NT2/D1 (cell line): ENCODE measurements at regions not wholly inside any gene's neighbourhood (a gene's known extent, or its start where the extent isn't known, plus 50 kb on each side); places are given as distances from the start of the nearest gene placed in this dataset.

Experiments
- DNase-seq: peaks from one replicate; pipeline ENCODE4 v3.0.0-alpha.2; 2011; ENCODE audit warnings: low read depth, low spot score
- H3K27me3 ChIP-seq: 2 replicates; pipeline ENCODE4 v1.6.0; 2011; ENCODE audit warnings: mild to moderate bottlenecking; ENCODE audit not compliant: insufficient read length, insufficient read depth
- H3K36me3 ChIP-seq: 2 replicates; pipeline ENCODE4 v1.6.1; 2011; ENCODE audit warnings: mild to moderate bottlenecking, low read length, mixed read lengths; ENCODE audit not compliant: insufficient read depth, insufficient read length
- H3K4me1 ChIP-seq: 2 replicates; pipeline ENCODE4 v1.5.1; 2011; ENCODE audit not compliant: insufficient read depth, insufficient read length
- H3K4me3 ChIP-seq: 2 replicates; pipeline ENCODE4 v1.5.1; 2011; ENCODE audit warnings: low read depth; ENCODE audit not compliant: insufficient read length
- H3K9ac ChIP-seq: 2 replicates; pipeline ENCODE4 v1.6.0; 2011; ENCODE audit warnings: low read depth; ENCODE audit not compliant: insufficient read length
- H3K9me3 ChIP-seq: 2 replicates; pipeline ENCODE4 v1.5.1; 2011; ENCODE audit warnings: mild to moderate bottlenecking, low read length; ENCODE audit not compliant: insufficient read depth
- SUZ12 ChIP-seq: IDR thresholded peaks from 2 replicates; pipeline ENCODE4 v1.6.1; 2011; ENCODE audit not compliant: insufficient read length, insufficient read depth; ENCODE audit errors: extremely low read depth
- YY1 ChIP-seq: IDR thresholded peaks from 2 replicates; pipeline ENCODE4 v1.6.1; 2011; ENCODE audit not compliant: insufficient read length, insufficient read depth
- ZNF274 ChIP-seq: IDR thresholded peaks from 2 replicates; pipeline ENCODE4 v1.6.1; 2011; ENCODE audit warnings: mild to moderate bottlenecking, low read depth, low read length

- DNase-seq: no peak
- Histone ChIP-seq H3K27me3 (no peaks in the 10 kb centered on the region), H3K9ac (no peak overlapping the region)
Observed at GRCh38 chr5:158422653-158423515, 563.9 kb upstream of the CLINT1 start.

DNA sequence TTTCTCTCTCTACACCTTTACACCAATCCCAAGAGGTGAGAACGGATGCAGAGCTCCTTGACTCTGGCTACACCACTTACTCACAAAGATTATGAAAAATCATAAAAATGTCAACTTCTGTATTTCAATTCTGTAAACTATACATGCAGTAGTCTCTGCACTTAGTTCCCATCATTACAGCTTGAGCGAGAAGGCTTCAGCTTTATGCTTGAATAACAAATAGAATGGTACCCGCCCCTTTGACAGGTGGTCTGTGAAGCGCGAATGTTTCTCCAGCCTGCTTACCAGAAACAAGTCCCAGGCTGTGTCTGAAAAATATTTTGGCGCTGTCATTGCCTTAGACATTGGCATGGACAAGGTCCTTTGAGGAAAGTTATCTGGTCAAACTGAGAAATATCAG is 562.4 kb upstream of the CLINT1 start:
- TF ChIP-seq SUZ12: no peak
- TF ChIP-seq YY1: no peak
- no peak for TF ChIP-seq ZNF274
- H3K9ac ChIP-seq: no peak overlapping the region
- H3K4me1 ChIP-seq: no peaks in the 10 kb centered on the region
- no peak overlapping the region for H3K4me3 ChIP-seq
- H3K36me3 ChIP-seq: no peaks in the 10 kb centered on the region
- no peak for DNase-seq
- peaks cover 3% of the 10 kb centered on the region; the same call in 1 of the 2 replicates for H3K9me3 ChIP-seq
- H3K27me3 ChIP-seq: no peaks in the 10 kb centered on the region

More at GRCh38 chr5:158422653-158423515, 563.9 kb upstream of the CLINT1 start:
- peaks cover 3% of the 10 kb centered on the region; the same call in 1 of the 2 replicates for H3K9me3 ChIP-seq
- no peaks in the 10 kb centered on the region for H3K4me1 ChIP-seq
- H3K4me3 ChIP-seq: no peak overlapping the region
- no peaks in the 10 kb centered on the region for H3K36me3 ChIP-seq
- TF ChIP-seq SUZ12 (no peak), ZNF274 (no peak), YY1 (no peak)

GRCh38 chr5:158419186-158419585 is 560.2 kb upstream of the CLINT1 start:
- no peak for DNase-seq
- Histone ChIP-seq H3K4me1 (no peaks in the 10 kb centered on the region), H3K9ac (no peak overlapping the region), H3K4me3 (no peak overlapping the region), H3K27me3 (no peaks in the 10 kb centered on the region), H3K9me3 (peaks cover 3% of the 10 kb centered on the region; the same call in 1 of the 2 replicates), H3K36me3 (no peaks in the 10 kb centered on the region)
- TF ChIP-seq SUZ12 (no peak), YY1 (no peak), ZNF274 (no peak)

DNA sequence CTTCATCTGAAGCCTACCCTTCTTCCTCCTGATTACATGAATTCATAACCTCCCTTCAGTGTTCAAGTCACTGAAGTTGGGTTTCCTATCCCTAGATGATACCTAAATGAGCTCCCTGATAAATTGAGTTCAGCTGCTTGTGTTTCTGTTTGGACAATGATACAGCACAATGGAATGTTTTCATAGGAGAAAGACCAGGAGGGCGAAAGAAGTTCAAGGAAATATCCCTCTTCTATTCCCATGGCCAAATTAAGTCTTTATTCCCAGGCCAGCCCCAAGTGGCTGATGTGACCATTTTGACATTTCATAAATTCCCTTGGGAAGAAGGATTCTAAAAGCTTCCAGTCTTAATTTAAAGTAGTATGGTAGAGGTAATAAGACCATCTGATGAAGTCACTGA is 555.8 kb upstream of the CLINT1 start:
- DNase-seq: no peak

GRCh38 chr5:158414333-158414762 is 555.4 kb upstream of the CLINT1 start:
- H3K36me3 ChIP-seq: no peaks in the 10 kb centered on the region
- H3K27me3 ChIP-seq: no peaks in the 10 kb centered on the region
- DNase-seq: no peak
- no peak overlapping the region for H3K4me3 ChIP-seq
- no peaks in the 10 kb centered on the region for H3K4me1 ChIP-seq
- no peak for TF ChIP-seq SUZ12
- H3K9ac ChIP-seq: no peak overlapping the region
- H3K9me3 ChIP-seq: no peaks in the 10 kb centered on the region

More for the DNA sequence above, 555.8 kb upstream of the CLINT1 start:
- Histone ChIP-seq H3K36me3 (no peaks in the 10 kb centered on the region), H3K4me3 (no peak overlapping the region), H3K9me3 (no peaks in the 10 kb centered on the region), H3K27me3 (no peaks in the 10 kb centered on the region), H3K9ac (no peak overlapping the region), H3K4me1 (no peaks in the 10 kb centered on the region)
- TF ChIP-seq SUZ12: no peak
- no peak for TF ChIP-seq YY1

- Histone ChIP-seq H3K4me3 (no peak overlapping the region), H3K9ac (no peak overlapping the region), H3K27me3 (no peaks in the 10 kb centered on the region), H3K36me3 (no peaks in the 10 kb centered on the region), H3K4me1 (no peaks in the 10 kb centered on the region), H3K9me3 (no peaks in the 10 kb centered on the region)
- no peak for TF ChIP-seq SUZ12
- TF ChIP-seq YY1: no peak
- no peak for TF ChIP-seq ZNF274
- DNase-seq: no peak
Observed at GRCh38 chr5:158413122-158413680, 554.3 kb upstream of the CLINT1 start.

DNA sequence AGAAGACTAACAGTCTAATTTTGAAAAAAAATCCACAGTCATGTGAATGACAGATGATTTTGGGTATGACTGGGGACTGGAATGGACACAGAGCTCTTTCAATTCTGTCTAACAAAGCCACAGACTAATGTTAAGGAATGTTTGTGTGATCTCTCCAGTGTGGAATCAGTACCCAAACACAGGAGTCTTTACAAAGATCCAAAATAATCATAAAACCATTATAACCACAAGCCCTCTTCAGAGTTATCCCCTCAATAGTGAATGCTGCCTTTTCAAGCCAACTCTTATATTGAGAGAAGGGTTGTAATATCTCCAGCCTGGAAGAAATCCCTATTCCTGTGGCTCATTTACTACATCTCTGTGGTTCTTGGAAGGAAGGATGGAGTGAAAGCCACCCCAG is 552.0 kb upstream of the CLINT1 start:
- H3K4me1 ChIP-seq: no peaks in the 10 kb centered on the region
- H3K4me3 ChIP-seq: no peak overlapping the region
- H3K9ac ChIP-seq: no peak overlapping the region
- H3K36me3 ChIP-seq: no peaks in the 10 kb centered on the region
- H3K9me3 ChIP-seq: no peaks in the 10 kb centered on the region
- TF ChIP-seq YY1 (no peak), SUZ12 (no peak), ZNF274 (no peak)
- DNase-seq: no peak
- no peaks in the 10 kb centered on the region for H3K27me3 ChIP-seq
